ENCODE measurements at regions not wholly inside any gene's neighbourhood (a gene's known extent, or its start where the extent isn't known, plus 50 kb on each side); places are given as distances from the start of the nearest gene placed in this dataset.

DNA sequence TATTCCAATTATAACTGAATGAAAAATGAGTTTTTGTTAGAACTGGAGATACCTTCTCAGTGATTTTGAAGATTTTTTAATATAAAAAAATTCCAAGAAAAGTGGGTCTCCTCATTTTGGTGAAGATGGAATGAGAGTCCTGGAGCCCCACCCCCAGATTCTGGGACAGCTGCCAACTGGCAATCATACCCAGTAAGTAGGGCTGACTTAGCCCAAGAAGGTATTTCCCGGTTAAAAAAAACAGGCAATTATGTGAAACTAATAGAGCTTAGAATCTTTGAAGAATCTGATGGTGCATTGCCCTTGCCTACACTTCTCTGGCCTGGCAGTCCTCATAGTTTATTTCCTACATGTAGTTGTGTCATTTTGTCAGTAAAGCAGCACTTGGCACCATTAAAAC, 52.8 kb upstream of the VWDE start:
- DNase-seq (ENCODE audit: low spot score): no peak

DNA sequence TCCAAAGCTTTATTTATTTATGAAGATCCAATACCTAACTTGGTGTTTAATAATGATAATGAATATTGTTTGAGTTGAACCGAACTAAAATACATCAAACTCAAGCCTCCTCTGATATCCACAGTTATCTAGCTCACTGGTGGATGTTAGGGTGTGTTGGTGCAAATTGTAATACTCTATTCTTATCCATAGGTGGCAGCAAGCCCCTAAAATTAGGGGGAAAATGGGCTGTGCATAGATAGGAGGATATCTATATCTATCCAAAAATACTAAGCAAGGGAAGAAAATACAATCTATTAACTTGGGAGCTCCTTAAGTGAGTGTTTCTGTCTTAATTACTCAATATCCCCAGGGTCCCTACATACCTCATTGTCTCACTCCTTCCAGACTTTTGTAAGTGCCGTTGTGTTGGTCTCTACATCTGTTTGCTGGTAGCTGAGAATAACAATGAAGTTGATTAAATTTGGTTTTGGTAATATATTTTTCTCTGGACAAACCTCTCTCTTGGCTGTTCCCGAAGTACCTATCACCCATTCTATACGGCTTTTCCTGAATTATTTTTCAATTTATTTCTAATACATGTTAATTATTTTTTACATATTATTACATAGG, 55.0 kb upstream of the VWDE start:
- DNase-seq (ENCODE audit: low spot score): peak; percentile 68

DNA sequence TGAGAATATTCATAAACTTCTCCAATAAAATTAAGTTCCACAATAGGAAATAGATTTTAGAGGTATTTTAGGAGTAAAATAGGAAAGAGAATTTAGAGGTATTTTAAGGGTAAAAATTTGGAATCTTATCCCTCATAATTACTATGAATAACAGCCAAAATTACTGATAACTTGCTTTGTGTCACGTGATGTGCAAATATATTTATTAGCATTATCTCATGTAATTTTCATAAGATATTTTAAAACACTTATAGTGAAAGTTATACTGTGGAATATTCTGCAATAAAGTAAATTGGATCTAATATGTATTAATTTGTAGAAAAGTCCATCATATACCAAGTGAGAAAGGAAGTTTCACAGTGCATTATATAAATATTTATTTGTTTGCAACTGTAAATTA, 64.2 kb upstream of the VWDE start:
- DNase-seq (ENCODE audit: low spot score): no peak

GRCh38 chr7:12469568-12469967, 65.9 kb upstream of the VWDE start:
- no peak for DNase-seq (ENCODE audit: low spot score)

DNA sequence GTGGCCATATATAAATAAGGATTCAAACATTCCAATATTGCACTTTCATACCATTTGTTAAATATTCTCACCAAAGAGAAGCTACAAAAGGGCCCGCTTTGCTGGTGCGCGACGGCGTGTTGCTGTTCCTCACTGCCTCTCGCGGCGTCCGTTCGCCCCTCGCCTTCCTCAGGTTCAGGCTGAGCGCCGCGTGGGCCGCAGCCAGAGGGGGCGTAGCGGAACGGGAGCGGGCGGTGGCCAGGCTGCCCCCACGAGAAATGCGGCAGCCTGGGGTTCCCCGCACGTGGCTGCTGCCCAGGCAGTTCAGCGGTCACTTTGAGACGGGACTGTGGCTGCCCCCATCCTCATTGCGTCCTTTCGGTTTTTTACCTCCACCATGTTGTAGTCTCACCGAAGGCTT, 67.3 kb upstream of the VWDE start:
- DNase-seq (ENCODE audit: low spot score): no peak

DNA sequence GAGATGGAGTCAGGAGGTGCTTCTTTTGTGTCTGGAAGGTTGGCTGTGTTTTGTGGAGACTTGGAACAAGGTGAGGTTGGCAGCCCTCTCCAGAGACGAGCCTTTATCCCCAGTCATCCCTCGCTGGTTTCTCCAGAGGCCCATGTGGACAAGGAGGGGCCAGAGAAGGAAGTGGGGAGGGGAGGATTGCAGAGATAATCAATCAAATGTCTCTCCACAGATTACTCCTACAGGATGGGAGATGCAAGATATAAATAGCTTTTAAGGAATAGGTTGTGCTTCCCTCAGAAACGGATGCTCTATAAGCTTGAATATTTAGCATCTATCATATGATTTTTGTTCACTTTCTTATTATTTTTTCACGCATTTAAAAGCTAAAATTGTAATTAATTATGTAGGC, 70.4 kb upstream of the VWDE start:
- DNase-seq (ENCODE audit: low spot score): no peak

DNA sequence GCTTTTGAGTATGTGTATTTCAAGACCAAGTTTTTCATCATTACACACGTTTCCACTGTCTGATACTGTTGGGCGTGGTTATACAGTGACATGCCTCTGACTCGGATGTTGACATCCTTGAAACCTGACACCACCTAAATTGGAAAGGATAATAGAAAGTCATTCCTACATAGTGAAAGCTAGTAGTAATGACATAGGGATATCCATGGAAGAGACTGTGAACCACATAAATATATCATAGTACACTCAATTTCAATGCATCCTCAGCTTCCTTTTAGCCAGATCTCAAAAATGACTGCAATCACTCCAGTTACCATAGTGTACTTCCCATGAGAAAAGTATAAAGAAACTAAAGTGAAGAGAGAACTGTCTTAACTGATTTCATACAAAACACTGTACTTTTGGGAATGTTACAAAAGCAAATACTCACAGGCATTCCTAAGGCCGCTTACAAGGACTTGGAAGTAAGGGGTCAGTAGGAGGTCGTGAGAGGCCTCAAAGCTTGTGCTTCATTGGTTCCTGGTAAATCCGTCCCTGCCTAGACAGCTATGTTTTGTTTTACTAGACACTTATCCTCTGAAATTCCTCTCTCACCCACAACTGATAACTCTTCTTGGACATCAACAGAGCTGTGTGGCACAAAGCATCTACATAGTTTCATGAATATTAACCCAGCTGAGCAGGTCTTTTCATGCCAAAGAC, 71.8 kb upstream of the VWDE start:
- DNase-seq (ENCODE audit: low spot score): no peak

GRCh38 chr7:12477620-12478019, 74.0 kb upstream of the VWDE start:
- DNase-seq (ENCODE audit: low spot score): no peak

DNA sequence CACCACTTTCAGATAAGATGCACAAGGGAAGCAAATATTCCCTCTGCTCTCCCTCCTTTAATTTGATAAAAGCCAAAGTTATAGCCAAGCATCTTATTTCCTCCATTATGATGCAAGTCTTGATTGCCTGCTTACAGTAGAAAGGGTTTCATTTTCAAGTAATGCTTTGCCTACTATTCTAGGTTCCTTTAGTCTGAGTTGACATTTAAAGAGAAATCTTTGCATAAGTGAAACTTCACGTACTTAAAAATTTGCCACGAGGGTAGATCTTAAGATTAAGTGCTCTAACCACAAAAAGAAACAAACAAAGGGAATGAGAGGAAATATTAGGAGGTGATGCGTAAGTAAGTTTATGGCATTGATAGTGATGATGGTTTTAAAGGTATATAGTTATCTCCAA, 78.1 kb upstream of the VWDE start:
- no peak for DNase-seq (ENCODE audit: low spot score)

- DNase-seq (ENCODE audit: low spot score): no peak
Observed at GRCh38 chr7:12485845-12486244, 82.2 kb upstream of the VWDE start.

DNA sequence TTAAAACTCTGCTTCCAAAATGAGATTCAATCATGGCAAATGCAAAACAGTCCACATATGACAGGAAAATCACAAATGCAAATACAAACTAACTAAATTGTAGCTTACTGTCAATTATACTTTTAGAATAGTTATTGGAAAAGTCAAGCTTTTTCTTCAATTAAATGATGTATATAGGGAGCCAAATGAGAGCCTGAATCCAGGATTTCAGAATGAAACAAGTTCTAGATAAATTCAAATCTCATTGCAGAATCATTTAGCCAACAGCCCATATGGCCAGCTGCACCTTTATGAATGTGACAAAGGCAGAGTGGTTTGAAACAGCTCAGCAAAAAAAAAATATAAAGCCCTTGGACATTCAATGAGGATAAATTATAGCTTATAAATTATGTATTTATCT, 82.2 kb upstream of the SCIN start:
- DNase-seq (ENCODE audit: low spot score): no peak

GRCh38 chr7:12490107-12490688, 80.3 kb upstream of the SCIN start:
- DNase-seq (ENCODE audit: low spot score): peak; percentile 54

GRCh38 chr7:12490940-12491339, 79.6 kb upstream of the SCIN start:
- DNase-seq (ENCODE audit: low spot score): no peak

- DNase-seq (ENCODE audit: low spot score): no peak
Observed at GRCh38 chr7:12491526-12491925, 79.0 kb upstream of the SCIN start.

- DNase-seq (ENCODE audit: low spot score): no peak
Observed at GRCh38 chr7:12493407-12493806, 77.1 kb upstream of the SCIN start.

GRCh38 chr7:12493863-12494686, 76.4 kb upstream of the SCIN start:
- no peak for DNase-seq (ENCODE audit: low spot score)

GRCh38 chr7:12494687-12495024, 75.9 kb upstream of the SCIN start:
- no peak for DNase-seq (ENCODE audit: low spot score)

DNA sequence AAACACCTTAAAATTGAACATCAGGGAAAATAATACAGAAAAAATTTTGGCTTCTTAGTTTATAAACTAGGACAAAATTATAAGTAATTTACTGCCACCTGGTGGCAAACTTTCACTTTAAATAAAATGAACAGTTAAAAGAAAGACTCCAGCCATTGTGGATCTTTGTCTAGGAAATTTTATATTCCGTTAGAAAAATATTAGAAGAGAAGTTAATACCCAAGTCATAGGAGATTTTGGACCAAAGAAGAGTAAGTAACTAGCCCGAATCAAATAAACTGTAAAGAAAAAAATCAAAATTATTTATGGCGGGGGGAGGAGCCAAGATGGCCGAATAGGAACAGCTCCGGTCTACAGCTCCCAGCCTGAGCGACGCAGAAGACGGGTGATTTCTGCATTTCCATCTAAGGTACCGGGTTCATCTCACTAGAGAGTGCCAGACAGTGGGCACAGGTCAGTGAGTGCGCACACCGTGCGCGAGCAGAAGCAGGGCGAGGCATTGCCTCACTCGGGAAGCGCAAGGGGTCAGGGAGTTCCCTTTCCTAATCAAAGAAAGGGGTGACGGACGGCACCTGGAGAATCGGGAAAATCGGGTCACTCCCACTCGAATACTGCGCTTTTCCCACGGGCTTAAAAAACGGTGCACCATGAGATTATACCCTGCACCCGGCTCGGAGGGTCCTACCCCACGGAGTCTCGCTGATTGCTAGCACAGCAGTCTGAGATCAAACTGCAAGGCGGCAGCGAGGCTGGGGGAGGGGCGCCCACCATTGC, 73.4 kb upstream of the SCIN start:
- DNase-seq (ENCODE audit: low spot score): peak; percentile 55

DNA sequence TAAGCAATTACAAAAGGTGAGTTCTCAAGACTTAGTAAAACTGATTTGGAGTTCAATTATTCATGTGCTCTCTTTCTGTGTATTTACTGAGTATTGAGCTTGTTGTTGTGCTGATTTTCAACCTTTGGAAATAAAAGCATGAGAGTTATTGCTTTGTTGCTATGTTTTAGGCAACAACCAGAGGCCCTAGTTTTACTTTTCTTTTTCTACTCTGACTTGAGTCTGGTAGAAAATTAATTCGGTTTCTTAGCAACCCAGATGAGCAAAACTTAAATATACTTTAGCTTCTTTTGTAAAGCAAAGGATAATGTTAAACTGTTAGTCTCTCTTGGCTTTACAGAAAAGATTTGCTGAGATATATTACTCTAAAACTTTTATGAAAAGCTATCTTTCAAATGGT, 66.4 kb upstream of the SCIN start:
- DNase-seq (ENCODE audit: low spot score): no peak

GRCh38 chr7:12508005-12508404, 62.5 kb upstream of the SCIN start:
- peak; percentile 53 for DNase-seq (ENCODE audit: low spot score)

DNA sequence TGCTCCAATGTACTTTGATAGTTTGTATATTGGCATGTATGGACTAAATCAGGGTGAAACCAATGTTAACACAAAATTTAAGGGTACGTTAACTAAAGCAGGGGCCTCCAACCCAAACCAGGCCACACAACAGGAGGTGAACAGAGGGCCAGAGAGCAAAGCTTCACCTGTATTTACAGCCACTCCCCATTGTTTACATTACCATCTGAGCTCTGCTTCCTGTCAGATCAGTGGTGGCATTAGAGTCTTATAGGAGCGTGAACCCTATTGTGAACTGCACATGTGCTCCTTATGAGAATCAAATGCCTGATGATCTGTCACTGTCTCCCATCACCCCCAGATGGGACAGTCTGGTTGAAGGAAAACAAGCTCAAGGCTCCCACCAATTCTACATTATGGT, 62.0 kb upstream of the SCIN start:
- DNase-seq (ENCODE audit: low spot score): no peak

DNA sequence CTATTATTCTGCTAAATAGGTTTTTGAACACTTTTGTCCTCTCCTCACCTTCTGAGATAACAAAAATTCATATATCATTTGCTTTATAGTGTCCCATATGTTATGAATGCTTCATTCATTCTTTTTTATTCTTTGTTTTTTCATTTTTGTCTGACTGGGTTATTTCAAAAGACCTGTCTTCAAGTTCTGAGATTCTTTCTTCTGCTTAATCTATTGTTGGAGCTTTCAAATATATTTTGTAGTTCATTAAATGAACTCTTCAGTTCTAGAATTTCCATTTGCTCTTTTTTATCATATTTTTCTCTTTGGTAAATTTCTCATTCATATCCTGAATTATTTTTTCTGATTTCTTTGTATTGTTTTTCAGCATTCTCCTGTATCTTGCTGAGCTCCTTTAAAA, 53.1 kb upstream of the SCIN start:
- DNase-seq (ENCODE audit: low spot score): no peak

Measured in COLO829 (cell line).